Mononuclear cell (primary cell): ENCODE measurements at regions not wholly inside any gene's neighbourhood (a gene's known extent, or its start where the extent isn't known, plus 50 kb on each side); places are given as distances from the start of the nearest gene placed in this dataset.

Source experiments
- H3K27me3 ChIP-seq: 2 replicates; pipeline ENCODE4 v1.6.0; 2011; ENCODE audit warnings: low read length, control low read depth; ENCODE audit not compliant: insufficient read depth
- H3K4me1 ChIP-seq: 2 replicates; pipeline ENCODE4 v1.5.1; 2011; ENCODE audit warnings: mild to moderate bottlenecking, low read length, control low read depth; ENCODE audit not compliant: insufficient read depth
- H3K4me3 ChIP-seq: 2 replicates; pipeline ENCODE4 v1.5.1; 2011; ENCODE audit warnings: mild to moderate bottlenecking, low read length, moderate library complexity
- H3K9me3 ChIP-seq: 2 replicates; pipeline ENCODE4 v1.5.1; 2011; ENCODE audit warnings: low read depth, mild to moderate bottlenecking, control low read depth, low read length

DNA sequence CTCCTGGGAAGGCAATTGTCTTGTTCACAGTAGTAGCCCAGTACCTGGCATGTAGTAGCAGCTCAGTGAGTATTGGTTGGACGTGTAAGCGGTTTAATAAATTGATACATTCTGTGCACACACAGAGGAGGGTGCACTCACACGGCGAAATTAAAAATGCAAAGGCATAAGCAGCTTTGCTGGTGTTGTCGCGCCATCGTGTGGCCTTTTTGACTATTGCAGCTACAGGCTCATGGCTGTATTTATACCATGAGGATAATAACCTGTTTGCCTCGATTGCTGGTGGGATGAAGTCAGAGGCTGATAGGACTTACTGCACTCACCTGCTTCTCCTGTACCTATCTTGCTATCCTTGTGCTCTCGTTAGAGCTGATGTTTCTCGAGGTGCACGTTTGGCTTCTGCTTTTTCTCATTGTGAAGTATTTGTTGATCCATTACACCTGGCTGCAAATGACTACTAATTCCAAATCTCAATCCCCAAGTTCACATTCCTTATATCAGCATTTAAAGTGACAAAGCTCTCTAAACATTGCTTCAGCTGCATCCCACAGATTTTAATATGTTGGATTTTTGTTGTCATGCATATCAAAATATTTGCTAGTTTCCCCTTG is 61.5 kb downstream of the TBXT start:
- H3K4me1 ChIP-seq = no peaks in the 10 kb centered on the region
- H3K4me3 ChIP-seq = no peak overlapping the region
- peaks cover 15% of the 10 kb centered on the region for H3K27me3 ChIP-seq
- peaks cover 3% of the 10 kb centered on the region for H3K9me3 ChIP-seq

DNA sequence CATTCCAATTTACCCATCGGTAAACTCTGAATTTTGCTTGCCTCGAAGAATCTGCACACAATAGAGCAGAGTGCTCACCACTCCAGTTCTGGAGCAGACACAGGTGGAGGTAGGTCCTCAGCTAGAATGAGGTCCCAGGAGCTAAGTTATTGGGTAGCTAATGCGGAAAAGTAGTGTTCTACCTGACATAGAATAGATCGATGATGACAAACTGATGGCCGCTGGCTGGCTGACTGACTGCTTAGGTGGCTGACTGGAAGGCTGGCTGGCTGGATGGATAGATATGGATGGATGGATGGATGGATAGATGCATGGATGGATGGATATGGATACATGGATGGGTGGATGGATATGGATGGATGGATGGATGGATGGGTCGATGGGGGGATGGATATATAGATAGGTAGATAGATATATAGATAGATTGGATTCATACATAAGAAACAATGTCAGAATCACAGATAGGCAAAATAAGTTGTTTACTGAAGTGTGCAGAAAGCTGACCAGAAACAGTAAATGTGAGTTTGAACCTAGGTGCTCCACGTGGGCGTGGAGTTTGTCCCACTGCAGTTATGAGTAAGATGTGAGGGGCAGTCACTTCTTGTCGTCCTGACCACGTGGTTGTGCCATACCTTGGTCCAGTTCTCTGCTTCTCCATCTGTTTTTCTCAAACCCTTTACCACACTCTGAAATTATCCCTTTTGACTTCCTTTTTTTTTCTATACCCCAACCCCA is 62.1 kb downstream of the TBXT start:
- Histone ChIP-seq H3K4me3 (no peak overlapping the region), H3K27me3 (peaks cover 11% of the 10 kb centered on the region), H3K4me1 (no peaks in the 10 kb centered on the region), H3K9me3 (peaks cover 3% of the 10 kb centered on the region)

DNA sequence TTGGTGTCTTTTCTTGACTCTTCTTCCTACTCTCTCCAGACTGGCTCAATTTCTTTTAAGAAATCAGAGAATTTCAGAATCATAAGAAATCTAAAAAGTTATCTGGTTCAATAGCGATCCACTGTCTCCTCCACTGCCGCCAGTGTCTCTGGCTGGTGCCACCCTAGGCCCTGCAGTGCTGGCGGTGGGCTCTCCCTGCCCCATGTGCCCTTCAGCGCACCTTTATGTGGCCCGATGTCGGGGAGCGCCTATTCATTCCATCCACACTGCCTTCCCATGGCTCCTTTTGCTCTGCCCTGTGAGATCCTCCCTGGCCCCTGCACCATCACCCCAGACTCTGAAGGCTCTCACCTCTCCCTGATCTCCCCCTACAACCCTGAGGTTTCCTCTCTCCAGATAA is 62.8 kb downstream of the TBXT start:
- Histone ChIP-seq H3K9me3 (peaks cover 3% of the 10 kb centered on the region), H3K4me3 (no peak overlapping the region), H3K27me3 (peaks cover 6% of the 10 kb centered on the region), H3K4me1 (no peaks in the 10 kb centered on the region)

- Histone ChIP-seq H3K4me3 (no peak overlapping the region), H3K27me3 (peaks cover 1% of the 10 kb centered on the region), H3K9me3 (peaks cover 3% of the 10 kb centered on the region), H3K4me1 (no peaks in the 10 kb centered on the region)
These were observed 63.5 kb downstream of the TBXT start for GRCh38 chr6:166104107-166104506.

GRCh38 chr6:166101819-166102419 is 65.7 kb downstream of the TBXT start:
- Histone ChIP-seq H3K4me1 (no peaks in the 10 kb centered on the region), H3K27me3 (peaks cover 9% of the 10 kb centered on the region), H3K9me3 (peaks cover 3% of the 10 kb centered on the region), H3K4me3 (no peak overlapping the region)

DNA sequence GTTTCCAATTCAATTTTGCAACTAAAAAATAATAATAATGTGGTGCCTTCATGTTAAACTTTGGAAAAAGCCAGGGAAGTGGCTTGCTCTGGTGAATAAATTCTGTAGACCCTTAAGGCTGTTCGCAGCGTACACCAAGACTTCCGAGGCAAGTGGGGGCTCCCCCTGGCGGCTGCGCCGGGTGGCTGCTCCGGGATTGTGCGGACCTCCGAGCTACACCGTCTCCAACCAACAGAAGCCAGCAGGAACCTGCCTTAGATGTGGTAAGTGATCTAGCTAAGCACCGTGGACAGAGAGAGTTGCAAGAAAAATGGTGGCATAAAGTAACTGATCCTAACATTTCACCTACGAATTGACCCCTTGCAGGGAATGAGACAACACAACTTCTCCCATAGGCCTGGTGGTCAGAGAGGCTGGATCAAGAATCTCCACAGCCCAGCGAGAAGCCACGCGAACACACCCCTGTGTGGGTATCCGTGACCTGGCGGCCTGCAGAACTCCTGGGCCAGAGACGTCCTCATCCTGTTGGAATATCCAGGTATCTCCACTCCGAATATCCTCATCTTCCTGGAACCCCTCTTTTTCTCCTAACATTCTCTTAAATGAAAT is 69.6 kb downstream of the TBXT start:
- H3K4me3 ChIP-seq = no peak overlapping the region

GRCh38 chr6:166087852-166088251 is 79.8 kb downstream of the TBXT start:
- Histone ChIP-seq H3K9me3 (no peaks in the 10 kb centered on the region), H3K4me3 (no peak overlapping the region), H3K27me3 (no peaks in the 10 kb centered on the region), H3K4me1 (no peaks in the 10 kb centered on the region)

More for the DNA sequence above, 69.6 kb downstream of the TBXT start:
- Histone ChIP-seq H3K4me1 (no peaks in the 10 kb centered on the region), H3K27me3 (peaks cover 18% of the 10 kb centered on the region), H3K9me3 (peaks cover 3% of the 10 kb centered on the region)

DNA sequence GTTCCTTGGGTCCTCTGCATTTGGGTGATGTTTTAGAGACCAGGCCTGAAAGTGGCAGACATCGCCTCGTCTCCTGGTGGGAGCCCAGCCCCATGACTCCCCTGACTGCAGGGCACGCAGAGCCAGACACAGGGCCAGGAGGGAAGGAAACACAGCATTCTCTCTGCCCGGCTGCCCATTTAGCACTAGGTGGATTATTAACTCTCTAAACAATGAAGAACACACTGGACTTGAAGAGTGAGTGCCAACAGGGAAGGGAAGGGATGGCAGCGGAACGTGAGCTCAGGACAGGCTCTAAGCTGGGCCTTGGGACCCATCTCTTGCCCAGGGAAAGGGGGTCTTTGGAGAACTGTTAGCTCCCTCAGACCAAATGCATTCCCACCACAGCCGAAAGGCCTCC is 80.4 kb downstream of the TBXT start:
- no peaks in the 10 kb centered on the region for H3K4me1 ChIP-seq
- no peaks in the 10 kb centered on the region for H3K27me3 ChIP-seq
- no peaks in the 10 kb centered on the region for H3K9me3 ChIP-seq
- H3K4me3 ChIP-seq = no peak overlapping the region

DNA sequence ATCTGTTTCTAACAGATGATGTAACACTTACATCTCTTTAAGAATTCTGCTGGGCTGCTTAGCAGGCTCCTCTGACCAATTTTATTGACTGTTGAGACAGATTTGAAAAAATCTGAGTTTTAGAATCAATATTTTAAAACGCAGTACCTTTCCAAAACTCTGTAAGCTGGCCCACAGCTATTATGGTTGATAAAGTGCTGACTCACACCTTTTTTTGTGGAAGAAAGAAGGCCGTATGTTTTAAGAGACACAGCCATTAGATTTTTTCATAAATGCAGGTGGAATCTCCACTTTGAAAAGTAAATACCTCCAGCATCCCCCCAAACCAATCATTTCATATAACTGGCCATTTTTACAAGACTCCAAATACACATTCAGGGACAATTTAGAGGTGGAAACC is 82.2 kb downstream of the TBXT start:
- Histone ChIP-seq H3K4me3 (no peak overlapping the region), H3K27me3 (no peaks in the 10 kb centered on the region), H3K9me3 (no peaks in the 10 kb centered on the region), H3K4me1 (no peaks in the 10 kb centered on the region)

DNA sequence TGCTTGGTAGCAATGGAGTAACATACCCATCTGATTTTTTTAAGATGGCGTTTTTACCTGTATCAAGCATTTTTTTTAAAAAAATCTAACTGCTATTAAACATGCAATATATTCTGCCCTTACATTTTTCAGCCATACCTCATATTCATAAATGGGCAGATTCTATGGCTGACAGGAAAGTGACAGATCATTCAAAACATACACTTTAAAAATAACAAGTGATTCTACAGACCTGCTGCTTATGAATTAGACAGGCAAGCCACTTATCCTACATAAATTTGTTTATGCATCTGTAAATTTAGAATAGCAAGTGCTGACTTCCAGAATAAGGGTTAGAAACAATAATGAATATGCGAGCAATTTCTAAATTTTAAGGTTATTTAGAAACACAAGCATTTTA is 82.7 kb downstream of the TBXT start:
- Histone ChIP-seq H3K27me3 (no peaks in the 10 kb centered on the region), H3K4me1 (no peaks in the 10 kb centered on the region), H3K9me3 (no peaks in the 10 kb centered on the region), H3K4me3 (no peak overlapping the region)

GRCh38 chr6:166079841-166080240 is 87.8 kb downstream of the TBXT start:
- Histone ChIP-seq H3K9me3 (no peaks in the 10 kb centered on the region), H3K27me3 (no peaks in the 10 kb centered on the region), H3K4me1 (no peaks in the 10 kb centered on the region), H3K4me3 (no peak overlapping the region)

DNA sequence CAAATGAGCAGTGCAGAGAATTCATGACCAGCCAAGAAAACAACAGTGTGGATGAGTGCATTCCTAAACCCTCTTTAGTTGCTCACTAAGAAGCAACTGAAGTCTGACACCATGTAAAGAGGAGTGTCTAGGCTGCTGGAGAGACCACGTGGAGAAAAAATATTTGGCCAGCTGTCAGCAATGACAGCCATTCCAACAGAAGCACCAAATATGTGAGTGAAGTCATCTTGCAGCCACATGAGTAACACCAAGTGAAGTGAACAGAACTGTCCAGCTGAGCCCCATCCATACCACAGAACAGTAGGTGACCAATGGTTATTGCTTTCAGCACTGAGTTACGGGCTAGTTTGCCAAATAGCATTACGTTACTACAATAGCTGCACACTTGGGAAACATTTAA is 89.4 kb downstream of the TBXT start:
- H3K27me3 ChIP-seq = no peaks in the 10 kb centered on the region

DNA sequence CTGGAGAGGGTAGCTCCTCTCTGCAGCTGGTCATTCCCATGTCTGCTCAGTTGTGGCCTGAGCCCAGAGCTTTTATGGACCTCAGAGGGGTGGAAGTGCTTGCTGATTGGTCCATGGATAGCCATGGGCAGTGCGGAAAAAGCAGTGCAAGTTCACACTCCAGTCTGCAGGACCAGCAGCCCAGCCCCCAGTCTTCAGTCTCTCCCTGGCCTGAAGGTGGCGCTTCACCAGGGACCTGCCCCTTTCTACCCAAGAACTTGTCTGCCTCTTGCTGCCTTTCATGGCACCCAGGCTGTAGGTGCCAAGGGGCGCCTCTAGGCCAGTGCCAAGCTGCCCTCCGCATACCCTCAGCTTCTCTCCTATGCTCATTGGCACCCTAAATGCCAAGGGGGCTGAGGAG is 91.0 kb downstream of the TBXT start:
- H3K4me3 ChIP-seq = no peak overlapping the region

More for the DNA sequence above, 89.4 kb downstream of the TBXT start:
- no peak overlapping the region for H3K4me3 ChIP-seq
- H3K9me3 ChIP-seq = no peaks in the 10 kb centered on the region
- H3K4me1 ChIP-seq = no peaks in the 10 kb centered on the region

GRCh38 chr6:166075925-166076324 is 91.7 kb downstream of the TBXT start:
- no peaks in the 10 kb centered on the region for H3K9me3 ChIP-seq
- H3K4me3 ChIP-seq = no peak overlapping the region
- no peaks in the 10 kb centered on the region for H3K27me3 ChIP-seq
- H3K4me1 ChIP-seq = no peaks in the 10 kb centered on the region

More for the DNA sequence above, 91.0 kb downstream of the TBXT start:
- H3K4me1 ChIP-seq = no peaks in the 10 kb centered on the region
- H3K9me3 ChIP-seq = no peaks in the 10 kb centered on the region
- no peaks in the 10 kb centered on the region for H3K27me3 ChIP-seq

DNA sequence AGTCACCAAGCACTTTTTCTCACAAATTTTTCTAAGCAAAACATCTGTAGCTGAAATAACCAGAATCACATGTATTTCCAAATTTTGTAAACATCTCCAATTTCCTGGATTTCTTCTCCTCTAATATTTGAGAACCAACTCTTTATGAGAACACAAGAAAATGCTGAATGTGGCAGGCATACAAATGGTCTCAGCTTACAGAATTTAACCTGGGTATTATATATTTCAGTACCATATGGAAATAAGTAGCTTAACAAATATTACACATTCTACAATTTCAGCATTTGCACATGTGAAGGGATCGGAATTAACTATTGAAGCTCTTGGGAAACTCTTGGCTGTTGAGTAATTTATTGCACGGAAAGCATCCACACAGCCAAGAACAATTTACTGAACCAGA is 92.5 kb downstream of the TBXT start:
- Histone ChIP-seq H3K4me3 (no peak overlapping the region), H3K27me3 (no peaks in the 10 kb centered on the region), H3K9me3 (no peaks in the 10 kb centered on the region), H3K4me1 (no peaks in the 10 kb centered on the region)
